ENCODE measurements at regions not wholly inside any gene's neighbourhood (a gene's known extent, or its start where the extent isn't known, plus 50 kb on each side); places are given as distances from the start of the nearest gene placed in this dataset.

DNA sequence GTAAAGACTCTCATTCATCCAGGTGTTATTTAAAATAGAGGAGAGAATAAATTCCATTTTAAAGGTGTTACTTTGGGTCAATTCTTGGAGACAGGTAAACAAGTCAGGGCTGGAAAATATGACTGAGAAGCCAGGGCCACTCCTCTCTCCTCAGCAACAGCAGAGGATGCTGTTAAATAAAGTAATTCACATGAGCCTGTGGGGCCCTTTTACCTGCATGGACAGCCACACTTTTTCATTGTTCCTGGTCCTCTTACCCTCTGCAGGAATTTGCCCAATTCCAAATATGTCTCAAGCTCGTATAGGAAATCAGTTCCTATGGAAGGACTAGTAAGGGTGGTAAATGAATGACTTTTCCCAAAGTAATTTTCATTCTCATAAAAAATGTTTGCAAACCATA, 420.1 kb upstream of the KLF6 start:
- H3K4me3 Mint-ChIP-seq = no peak overlapping the region
- Histone ChIP-seq H3K27ac (ENCODE audit: low read length in 2 of 2) (no peak overlapping the region), H3K36me3 (replicated peaks in 1 of 2; ENCODE audit: control extremely low read depth in 1 of 2, control insufficient read depth in 1 of 2, extremely low read depth in 1 of 2, insufficient read depth in 2 of 2, low read length in 1 of 2) (no peaks in the 10 kb centered on the region), H4K20me1 (ENCODE audit: control insufficient read depth, insufficient read depth, low read length, poor library complexity, severe bottlenecking) (no peaks in the 10 kb centered on the region), H3K27me3 (replicated peaks in 1 of 4; ENCODE audit: control extremely low read depth in 1 of 4, control insufficient read depth in 3 of 4, insufficient read depth in 4 of 4, low read length in 3 of 4) (peaks cover 0 to 3% (median 0%) of the 10 kb centered on the region in 4 experiments), H3K79me2 (ENCODE audit: control insufficient read depth, insufficient read depth, low read length) (no peaks in the 10 kb centered on the region), H3K4me1 (ENCODE audit: control insufficient read depth in 2 of 2, insufficient read depth in 2 of 2, low read length in 2 of 2) (no peaks in the 10 kb centered on the region), H3K4me2 (replicated peaks; ENCODE audit: low read depth, low read length, poor library complexity, severe bottlenecking) (no peak overlapping the region), H3K9ac (ENCODE audit: low read length) (no peak overlapping the region), H2AFZ (ENCODE audit: insufficient read depth, low read depth, low read length, poor library complexity, severe bottlenecking) (no peak overlapping the region), H3K4me3 (ENCODE audit: control extremely low read depth in 1 of 5, extremely low read depth in 1 of 5, insufficient read depth in 1 of 5, low read depth in 2 of 5, low read length in 4 of 5) (no peak overlapping the region), H3K9me3 (ENCODE audit: control extremely low read depth in 1 of 3, control insufficient read depth in 2 of 3, insufficient read depth in 1 of 3, low read length in 2 of 3) (peaks cover 0 to 3% (median 0%) of the 10 kb centered on the region in 3 donors)
- intact Hi-C loops (cut with micrococcal nuclease) = no loop called here
- no peak overlapping the region for H3K27ac Mint-ChIP-seq
- ATAC-seq (ENCODE audit: low read depth) (no peak), DNase-seq (no peak)
- peaks cover 40% of the 10 kb centered on the region for H3K27me3 Mint-ChIP-seq
- WGBS (ENCODE audit: insufficient coverage) = no CpG with 5 or more reads among the region's 1 CpG
- TF ChIP-seq, protein P1, sequence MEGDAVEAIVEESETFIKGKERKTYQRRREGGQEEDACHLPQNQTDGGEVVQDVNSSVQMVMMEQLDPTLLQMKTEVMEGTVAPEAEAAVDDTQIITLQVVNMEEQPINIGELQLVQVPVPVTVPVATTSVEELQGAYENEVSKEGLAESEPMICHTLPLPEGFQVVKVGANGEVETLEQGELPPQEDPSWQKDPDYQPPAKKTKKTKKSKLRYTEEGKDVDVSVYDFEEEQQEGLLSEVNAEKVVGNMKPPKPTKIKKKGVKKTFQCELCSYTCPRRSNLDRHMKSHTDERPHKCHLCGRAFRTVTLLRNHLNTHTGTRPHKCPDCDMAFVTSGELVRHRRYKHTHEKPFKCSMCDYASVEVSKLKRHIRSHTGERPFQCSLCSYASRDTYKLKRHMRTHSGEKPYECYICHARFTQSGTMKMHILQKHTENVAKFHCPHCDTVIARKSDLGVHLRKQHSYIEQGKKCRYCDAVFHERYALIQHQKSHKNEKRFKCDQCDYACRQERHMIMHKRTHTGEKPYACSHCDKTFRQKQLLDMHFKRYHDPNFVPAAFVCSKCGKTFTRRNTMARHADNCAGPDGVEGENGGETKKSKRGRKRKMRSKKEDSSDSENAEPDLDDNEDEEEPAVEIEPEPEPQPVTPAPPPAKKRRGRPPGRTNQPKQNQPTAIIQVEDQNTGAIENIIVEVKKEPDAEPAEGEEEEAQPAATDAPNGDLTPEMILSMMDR (IDR thresholded peaks at IDR 0.05) = no peak
- no peak for TF ChIP-seq EZH2 (IDR thresholded peaks at IDR 0.05; ENCODE audit: borderline replicate concordance, insufficient read depth, low read depth, low read length, poor library complexity, severe bottlenecking)
- no peaks in the 10 kb centered on the region for H3K9me3 Mint-ChIP-seq (ENCODE audit: insufficient read depth)
- ChIA-PET POLR2A (no interaction called here), CTCF (no interaction called here)
- no peaks in the 10 kb centered on the region for H3K4me1 Mint-ChIP-seq

DNA sequence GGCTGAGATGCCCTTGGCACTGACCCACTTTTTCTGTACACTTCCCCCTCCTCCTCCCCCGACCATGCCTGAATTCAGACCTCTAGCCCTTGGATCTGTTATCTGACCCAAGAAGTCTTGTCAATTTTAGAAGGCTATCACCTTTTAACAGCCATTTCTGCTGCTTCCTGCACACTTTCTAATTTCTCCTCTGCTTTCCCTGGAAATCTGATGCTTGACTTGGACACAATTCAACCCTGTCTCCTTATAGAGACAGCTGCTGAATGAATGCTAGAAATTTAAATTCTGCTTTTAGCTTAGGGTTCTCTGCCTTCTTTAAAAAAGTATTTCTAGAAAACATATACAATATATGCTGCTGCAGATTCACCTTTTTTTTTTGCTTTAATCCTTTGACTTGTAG, 417.9 kb upstream of the KLF6 start:
- intact Hi-C loops (cut with micrococcal nuclease) = no loop called here
- H3K36me3 ChIP-seq (replicated peaks in 1 of 2; ENCODE audit: control extremely low read depth in 1 of 2, control insufficient read depth in 1 of 2, extremely low read depth in 1 of 2, insufficient read depth in 2 of 2, low read length in 1 of 2) = no peaks in the 10 kb centered on the region
- no peak for TF ChIP-seq EZH2 (IDR thresholded peaks at IDR 0.05; ENCODE audit: borderline replicate concordance, insufficient read depth, low read depth, low read length, poor library complexity, severe bottlenecking)
- TF ChIP-seq, protein P1 (IDR thresholded peaks at IDR 0.05) = no peak
- H3K27ac ChIP-seq (ENCODE audit: low read length in 2 of 2) = no peak overlapping the region
- H3K9ac ChIP-seq (ENCODE audit: low read length) = no peak overlapping the region
- H3K27me3 Mint-ChIP-seq = peaks cover 39% of the 10 kb centered on the region
- H3K27me3 ChIP-seq (replicated peaks in 1 of 4; ENCODE audit: control extremely low read depth in 1 of 4, control insufficient read depth in 3 of 4, insufficient read depth in 4 of 4, low read length in 3 of 4) = peaks cover 0 to 3% (median 0%) of the 10 kb centered on the region in 4 experiments
- H3K9me3 ChIP-seq (ENCODE audit: control extremely low read depth in 1 of 3, control insufficient read depth in 2 of 3, insufficient read depth in 1 of 3, low read length in 2 of 3) = peaks cover 0 to 3% (median 0%) of the 10 kb centered on the region in 3 donors
- no peaks in the 10 kb centered on the region for H4K20me1 ChIP-seq (ENCODE audit: control insufficient read depth, insufficient read depth, low read length, poor library complexity, severe bottlenecking)
- H3K9me3 Mint-ChIP-seq (ENCODE audit: insufficient read depth) = no peaks in the 10 kb centered on the region
- WGBS (ENCODE audit: insufficient coverage) = 82% methylated on average over 1 of the region's 1 CpG
- H3K4me3 ChIP-seq (ENCODE audit: control extremely low read depth in 1 of 5, extremely low read depth in 1 of 5, insufficient read depth in 1 of 5, low read depth in 2 of 5, low read length in 4 of 5) = no peak overlapping the region
- no peaks in the 10 kb centered on the region for H3K4me1 ChIP-seq (ENCODE audit: control insufficient read depth in 2 of 2, insufficient read depth in 2 of 2, low read length in 2 of 2)
- no peak for ATAC-seq (ENCODE audit: low read depth)
- DNase-seq = no peak
- no peak overlapping the region for H3K4me2 ChIP-seq (replicated peaks; ENCODE audit: low read depth, low read length, poor library complexity, severe bottlenecking)
- no peak overlapping the region for H2AFZ ChIP-seq (ENCODE audit: insufficient read depth, low read depth, low read length, poor library complexity, severe bottlenecking)
- H3K79me2 ChIP-seq (ENCODE audit: control insufficient read depth, insufficient read depth, low read length) = no peaks in the 10 kb centered on the region
- ChIA-PET CTCF (no interaction called here), POLR2A (no interaction called here)
- no peak overlapping the region for H3K4me3 Mint-ChIP-seq
- H3K4me1 Mint-ChIP-seq = no peaks in the 10 kb centered on the region
- no peak overlapping the region for H3K27ac Mint-ChIP-seq

Data from B cell (primary cell).